BJ (cell line): ENCODE measurements at regions not wholly inside any gene's neighbourhood (a gene's known extent, or its start where the extent isn't known, plus 50 kb on each side); places are given as distances from the start of the nearest gene placed in this dataset.
"Not testable (repeated sequence)": the region's sequence is repeated elsewhere in the genome, so short reads cannot be mapped to it uniquely, and the experiment has no call there.

Source experiments
- CTCF ChIA-PET: fragments of 350-600 bp; formaldehyde crosslinking; extraction: SDS; loops from one replicate; lab custom pipeline; 2021; ENCODE audit warnings: antibody characterized with exemption, inconsistent platforms; lab: Yijun Ruan, JAX
- POLR2A ChIA-PET: fragments of 300-600 bp; sonication (Branson Sonifier 250); formaldehyde crosslinking; extraction: SDS; loops from one replicate; lab custom pipeline; 2021; ENCODE audit warnings: antibody characterized with exemption; lab: Charles Lee
- DNase-seq: peaks from one replicate; pipeline ENCODE4 v3.0.0-alpha.2; 2011; ENCODE audit warnings: low read depth
- H3K27me3 ChIP-seq: 2 replicates; pipeline ENCODE4 v1.6.0; 2011; ENCODE audit warnings: low read length; ENCODE audit not compliant: control insufficient read depth, insufficient read depth
- H3K36me3 ChIP-seq: 2 replicates; pipeline ENCODE4 v1.5.1; 2011; ENCODE audit warnings: low read length; ENCODE audit not compliant: control insufficient read depth, insufficient read depth
- H3K4me3 ChIP-seq: 2 replicates; pipeline ENCODE4 v1.5.1; 2011; ENCODE audit warnings: low read depth, mild to moderate bottlenecking, control low read depth, low read length
- CTCF ChIP-seq: IDR thresholded peaks from 2 replicates; pipeline ENCODE4 v1.5.1; 2011; ENCODE audit warnings: low read depth, mild to moderate bottlenecking, control low read depth, inconsistent platforms, low read length, moderate library complexity; ENCODE audit not compliant: insufficient read depth

- DNase-seq = no peak
- peaks cover 13% of the 10 kb centered on the region for H3K27me3 ChIP-seq
- CTCF ChIA-PET = interaction anchor here (1.6 kb wide), 1 partner anchor 17 kb away, joined by 5 read pairs; no protein-coding TSS in a partner anchor
- H3K36me3 ChIP-seq = no peaks in the 10 kb centered on the region
- POLR2A ChIA-PET = no interaction called here
- H3K4me3 ChIP-seq = no peak overlapping the region
- no peak for TF ChIP-seq CTCF
Measured at GRCh38 chr2:65604246-65604645, 171.8 kb upstream of the SPRED2 start.

- ChIA-PET POLR2A (interaction anchor here (0.6 kb wide), 2 partner anchors 11 to 1739 kb away, joined by 3 to 6 read pairs; no protein-coding TSS in a partner anchor), CTCF (no interaction called here)
- TF ChIP-seq CTCF = no peak
- DNase-seq = no peak
- H3K36me3 ChIP-seq = no peaks in the 10 kb centered on the region
- peaks cover 7% of the 10 kb centered on the region for H3K27me3 ChIP-seq
- H3K4me3 ChIP-seq = no peak overlapping the region
Measured at GRCh38 chr2:65602603-65603235, 170.3 kb upstream of the SPRED2 start.

- POLR2A ChIA-PET, CTCF ChIA-PET, H3K4me3 ChIP-seq, H3K36me3 ChIP-seq, H3K27me3 ChIP-seq, DNase-seq: not testable (repeated sequence)
Measured at GRCh38 chr2:65600871-65601270, 168.5 kb upstream of the SPRED2 start.

GRCh38 chr2:65600351-65600750 is 168.0 kb upstream of the SPRED2 start:
- H3K27me3 ChIP-seq, H3K36me3 ChIP-seq, POLR2A ChIA-PET, DNase-seq, H3K4me3 ChIP-seq, CTCF ChIA-PET: not testable (repeated sequence)

- Histone ChIP-seq H3K4me3 (no peak overlapping the region), H3K27me3 (peaks cover 4% of the 10 kb centered on the region; the same call in 1 of the 2 replicates), H3K36me3 (no peaks in the 10 kb centered on the region)
- CTCF ChIA-PET = no interaction called here
- no peak for DNase-seq
- TF ChIP-seq CTCF = no peak
- POLR2A ChIA-PET = no interaction called here
Measured at GRCh38 chr2:65599693-65600092, 167.3 kb upstream of the SPRED2 start.

GRCh38 chr2:65598996-65599395 is 166.6 kb upstream of the SPRED2 start:
- POLR2A ChIA-PET = no interaction called here
- H3K27me3 ChIP-seq = peaks cover 4% of the 10 kb centered on the region; the same call in 1 of the 2 replicates
- DNase-seq = no peak
- no peak for TF ChIP-seq CTCF
- H3K4me3 ChIP-seq = no peak overlapping the region
- CTCF ChIA-PET = interaction anchor here (0.6 kb wide), 1 partner anchor 428 kb away, joined by 3 read pairs; no protein-coding TSS in a partner anchor
- no peaks in the 10 kb centered on the region for H3K36me3 ChIP-seq
